GM23338 (cell line): ENCODE measurements at regions not wholly inside any gene's neighbourhood (a gene's known extent, or its start where the extent isn't known, plus 50 kb on each side); places are given as distances from the start of the nearest gene placed in this dataset.

Source experiments
- ATAC-seq: fragments of 200-7000 bp; cut with Tn5 transposase; 3 replicates; pipeline ENCODE4 v1.9.1; 2020
- DNase-seq: peaks from one replicate; pipeline ENCODE4 v3.0.0-alpha.2; 2015; ENCODE audit warnings: low spot score
- H2AFZ ChIP-seq: fragments of 200-600 bp; sonication (generic); 2 replicates; pipeline ENCODE4 v1.8.0; 2016; ENCODE audit warnings: antibody characterized with exemption, mild to moderate bottlenecking, moderate library complexity
- H3F3A ChIP-seq: fragments of 200-600 bp; sonication (generic); replicated peaks from 2 replicates; pipeline ENCODE4 v1.8.0; 2017; ENCODE audit warnings: antibody characterized with exemption, mixed run types, low read depth
- H3K27ac ChIP-seq: fragments of 200-600 bp; sonication (generic); 2 replicates; pipeline ENCODE4 v1.6.1; 2016; ENCODE audit warnings: low read depth
- H3K27me3 ChIP-seq: fragments of 200-600 bp; sonication (generic); 2 replicates; pipeline ENCODE4 v1.8.0; 2016; ENCODE audit warnings: mild to moderate bottlenecking, mixed run types, moderate library complexity; ENCODE audit not compliant: insufficient read depth
- H3K36me3 ChIP-seq: fragments of 200-600 bp; sonication (generic); 2 replicates; pipeline ENCODE4 v1.8.0; 2016; ENCODE audit warnings: mild to moderate bottlenecking; ENCODE audit not compliant: insufficient read depth
- H3K4me1 ChIP-seq: fragments of 200-600 bp; sonication (generic); 2 replicates; pipeline ENCODE4 v1.8.0; 2016; ENCODE audit warnings: mild to moderate bottlenecking, moderate library complexity; ENCODE audit not compliant: insufficient read depth
- H3K4me2 ChIP-seq: fragments of 200-600 bp; sonication (generic); 2 replicates; pipeline ENCODE4 v1.7.1; 2017; ENCODE audit warnings: mixed run types
- H3K4me3 ChIP-seq: fragments of 200-600 bp; sonication (generic); 2 replicates; pipeline ENCODE4 v1.6.1; 2016; ENCODE audit warnings: mixed run types
- H3K79me2 ChIP-seq: fragments of 200-600 bp; sonication (generic); replicated peaks from 2 replicates; pipeline ENCODE4 v1.8.0; 2017; ENCODE audit warnings: mild to moderate bottlenecking; ENCODE audit not compliant: insufficient read depth
- H3K9me2 ChIP-seq: fragments of 200-600 bp; sonication (generic); 2 replicates; pipeline ENCODE4 v1.8.0; 2017; ENCODE audit not compliant: insufficient read depth
- H4K20me1 ChIP-seq: fragments of 200-600 bp; sonication (generic); replicated peaks from 2 replicates; pipeline ENCODE4 v1.8.0; 2017; ENCODE audit warnings: mild to moderate bottlenecking; ENCODE audit not compliant: insufficient read depth
- H3K27ac Mint-ChIP-seq: 2 replicates; pipeline ENCODE4 v1.8.0; 2020; ENCODE audit warnings: inconsistent platforms, mild to moderate bottlenecking, moderate library complexity, mixed read lengths
- H3K27me3 Mint-ChIP-seq: 3 replicates; pipeline ENCODE4 v1.8.0; 2022; ENCODE audit warnings: low read depth, mild to moderate bottlenecking, moderate library complexity, mixed read lengths, inconsistent platforms; ENCODE audit not compliant: insufficient read depth, poor library complexity
- H3K36me3 Mint-ChIP-seq: 3 replicates; pipeline ENCODE4 v1.8.0; 2021; ENCODE audit warnings: low read depth, mild to moderate bottlenecking, inconsistent platforms, moderate library complexity, mixed read lengths
- H3K4me1 Mint-ChIP-seq: 3 replicates; pipeline ENCODE4 v1.8.0; 2020; ENCODE audit warnings: mild to moderate bottlenecking, inconsistent platforms, mixed read lengths
- H3K4me3 Mint-ChIP-seq: 3 replicates; pipeline ENCODE4 v1.8.0; 2021; ENCODE audit warnings: moderate library complexity, mild to moderate bottlenecking, inconsistent platforms, mixed read lengths
- H3K9me3 Mint-ChIP-seq: 3 replicates; pipeline ENCODE4 v1.8.0; 2020; ENCODE audit warnings: moderate library complexity, mild to moderate bottlenecking, inconsistent platforms, mixed read lengths
- EZH2 ChIP-seq: fragments of 200-600 bp; sonication (generic); IDR thresholded peaks from one replicate; pipeline ENCODE4 v1.8.0; 2017; ENCODE audit warnings: antibody characterized with exemption, mild to moderate bottlenecking, low read depth; ENCODE audit not compliant: unreplicated experiment
- EZH2phosphoT487 ChIP-seq: fragments of 200-600 bp; sonication (generic); IDR thresholded peaks from one replicate; pipeline ENCODE4 v1.8.1; 2018; ENCODE audit warnings: antibody characterized with exemption; ENCODE audit not compliant: unreplicated experiment
- JUNB ChIP-seq: IDR thresholded peaks from one replicate; pipeline ENCODE4 v1.6.1; 2016; ENCODE audit warnings: antibody characterized with exemption; ENCODE audit not compliant: unreplicated experiment
- POLR2AphosphoS5 ChIP-seq: IDR thresholded peaks from 2 replicates; pipeline ENCODE4 v1.6.1; 2016; ENCODE audit warnings: antibody characterized with exemption, low read depth
- STAT1 ChIP-seq: IDR thresholded peaks from one replicate; pipeline ENCODE4 v1.6.1; 2016; ENCODE audit warnings: antibody characterized with exemption; ENCODE audit not compliant: unreplicated experiment
- ZNF331 ChIP-seq: fragments of 250-450 bp; sonication (Bioruptor Pico); IDR thresholded peaks from 2 replicates; pipeline ENCODE4 v1.5.0; 2020; ENCODE audit warnings: low read depth, mild to moderate bottlenecking, moderate library complexity
- ZNF462 ChIP-seq: fragments of 250-450 bp; sonication (Bioruptor Pico); IDR thresholded peaks from 2 replicates; pipeline ENCODE4 v1.5.0; 2020; ENCODE audit warnings: mild to moderate bottlenecking, moderate library complexity
- TF ChIP-seq, protein P1 (sequence below), 2 experiments: fragments of 200-600 bp in 1 of 2; sonication (generic) in 1 of 2; conservative IDR thresholded peaks; 2 replicates each; pipeline versions ENCODE4 v1.5.1 to v1.6.1; 2016 to 2017; ENCODE audit warnings: antibody characterized with exemption in 2 of 2, low read depth in 2 of 2, mild to moderate bottlenecking in 2 of 2, moderate library complexity in 1 of 2
- TF ChIP-seq, protein P2 (sequence below): IDR thresholded peaks from 2 replicates; pipeline ENCODE4 v1.6.1; 2016; ENCODE audit warnings: antibody characterized with exemption

GRCh38 chr1:24266398-24266941 is 52.7 kb upstream of the GRHL3 start:
- Histone ChIP-seq H3K4me3 (no peak overlapping the region), H3K4me2 (no peak overlapping the region), H3K79me2 (no peaks in the 10 kb centered on the region), H3K4me1 (no peaks in the 10 kb centered on the region), H2AFZ (no peak overlapping the region), H4K20me1 (no peaks in the 10 kb centered on the region), H3K27ac (no peak overlapping the region), H3K9me2 (0 out of 2 replicates have a peak, but pooled peaks cover 3% of the 10 kb centered on the region), H3K36me3 (no peaks in the 10 kb centered on the region), H3F3A (no peaks in the 10 kb centered on the region), H3K27me3 (no peaks in the 10 kb centered on the region)
- ATAC-seq (no peak), DNase-seq (no peak)
- Mint-ChIP-seq H3K4me1 (peaks cover 2% of the 10 kb centered on the region; the same call in 2 of the 3 replicates), H3K27ac (no peak overlapping the region), H3K9me3 (peaks cover 9% of the 10 kb centered on the region), H3K4me3 (no peak overlapping the region), H3K27me3 (peaks cover 2% of the 10 kb centered on the region), H3K36me3 (0 out of 3 replicates have a peak, but pooled peaks cover 2% of the 10 kb centered on the region)
- TF ChIP-seq EZH2 (no peak), JUNB (no peak), EZH2phosphoT487 (no peak)
- TF ChIP-seq, protein P1, sequence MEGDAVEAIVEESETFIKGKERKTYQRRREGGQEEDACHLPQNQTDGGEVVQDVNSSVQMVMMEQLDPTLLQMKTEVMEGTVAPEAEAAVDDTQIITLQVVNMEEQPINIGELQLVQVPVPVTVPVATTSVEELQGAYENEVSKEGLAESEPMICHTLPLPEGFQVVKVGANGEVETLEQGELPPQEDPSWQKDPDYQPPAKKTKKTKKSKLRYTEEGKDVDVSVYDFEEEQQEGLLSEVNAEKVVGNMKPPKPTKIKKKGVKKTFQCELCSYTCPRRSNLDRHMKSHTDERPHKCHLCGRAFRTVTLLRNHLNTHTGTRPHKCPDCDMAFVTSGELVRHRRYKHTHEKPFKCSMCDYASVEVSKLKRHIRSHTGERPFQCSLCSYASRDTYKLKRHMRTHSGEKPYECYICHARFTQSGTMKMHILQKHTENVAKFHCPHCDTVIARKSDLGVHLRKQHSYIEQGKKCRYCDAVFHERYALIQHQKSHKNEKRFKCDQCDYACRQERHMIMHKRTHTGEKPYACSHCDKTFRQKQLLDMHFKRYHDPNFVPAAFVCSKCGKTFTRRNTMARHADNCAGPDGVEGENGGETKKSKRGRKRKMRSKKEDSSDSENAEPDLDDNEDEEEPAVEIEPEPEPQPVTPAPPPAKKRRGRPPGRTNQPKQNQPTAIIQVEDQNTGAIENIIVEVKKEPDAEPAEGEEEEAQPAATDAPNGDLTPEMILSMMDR (conservative IDR thresholded peaks at IDR 0.05; ENCODE audit: low read depth in 2 of 2) = no peak

DNA sequence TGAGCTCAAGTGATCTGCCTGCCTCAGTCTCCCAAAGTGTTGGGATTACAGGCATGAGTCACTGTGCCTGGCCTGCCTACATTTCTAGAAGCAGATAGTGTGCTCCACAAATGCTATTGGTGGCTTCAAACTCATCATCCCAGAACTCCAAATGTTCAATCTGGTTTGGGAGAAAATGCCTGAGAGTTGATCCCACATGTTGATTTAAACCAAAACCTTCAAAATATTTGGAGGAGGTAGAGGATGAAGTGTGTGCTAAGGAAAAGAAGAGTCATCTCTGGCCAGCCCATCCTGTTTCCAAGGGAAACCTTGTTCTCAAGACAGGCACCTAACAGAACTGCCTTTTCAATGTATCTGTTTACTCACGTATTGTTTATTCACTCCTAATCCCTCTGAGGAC is 55.4 kb upstream of the GRHL3 start:
- Histone ChIP-seq H3F3A (no peaks in the 10 kb centered on the region), H3K9me2 (0 out of 2 replicates have a peak, but pooled peaks cover 3% of the 10 kb centered on the region), H3K27ac (no peak overlapping the region), H3K4me2 (no peak overlapping the region), H3K27me3 (no peaks in the 10 kb centered on the region), H3K36me3 (no peaks in the 10 kb centered on the region), H2AFZ (no peak overlapping the region), H4K20me1 (no peaks in the 10 kb centered on the region), H3K79me2 (no peaks in the 10 kb centered on the region), H3K4me1 (no peaks in the 10 kb centered on the region), H3K4me3 (no peak overlapping the region)
- H3K27me3 Mint-ChIP-seq = peaks cover under 1% of the 10 kb centered on the region
- no peaks in the 10 kb centered on the region for H3K4me1 Mint-ChIP-seq
- DNase-seq (no peak), ATAC-seq (no peak)
- no peak overlapping the region for H3K4me3 Mint-ChIP-seq
- peaks cover 4% of the 10 kb centered on the region; the same call in 1 of the 3 replicates for H3K9me3 Mint-ChIP-seq
- H3K27ac Mint-ChIP-seq = no peak overlapping the region
- no peaks in the 10 kb centered on the region for H3K36me3 Mint-ChIP-seq
- no peak for TF ChIP-seq POLR2AphosphoS5
- no peak for TF ChIP-seq EZH2
- no peak for TF ChIP-seq ZNF462 (CRISPR knock-in tag)
- TF ChIP-seq ZNF331 (CRISPR knock-in tag) = no peak
- TF ChIP-seq STAT1 = no peak
- TF ChIP-seq, protein P2, sequence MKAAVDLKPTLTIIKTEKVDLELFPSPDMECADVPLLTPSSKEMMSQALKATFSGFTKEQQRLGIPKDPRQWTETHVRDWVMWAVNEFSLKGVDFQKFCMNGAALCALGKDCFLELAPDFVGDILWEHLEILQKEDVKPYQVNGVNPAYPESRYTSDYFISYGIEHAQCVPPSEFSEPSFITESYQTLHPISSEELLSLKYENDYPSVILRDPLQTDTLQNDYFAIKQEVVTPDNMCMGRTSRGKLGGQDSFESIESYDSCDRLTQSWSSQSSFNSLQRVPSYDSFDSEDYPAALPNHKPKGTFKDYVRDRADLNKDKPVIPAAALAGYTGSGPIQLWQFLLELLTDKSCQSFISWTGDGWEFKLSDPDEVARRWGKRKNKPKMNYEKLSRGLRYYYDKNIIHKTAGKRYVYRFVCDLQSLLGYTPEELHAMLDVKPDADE = no peak
